ENCODE measurements at regions not wholly inside any gene's neighbourhood (a gene's known extent, or its start where the extent isn't known, plus 50 kb on each side); places are given as distances from the start of the nearest gene placed in this dataset.

DNA sequence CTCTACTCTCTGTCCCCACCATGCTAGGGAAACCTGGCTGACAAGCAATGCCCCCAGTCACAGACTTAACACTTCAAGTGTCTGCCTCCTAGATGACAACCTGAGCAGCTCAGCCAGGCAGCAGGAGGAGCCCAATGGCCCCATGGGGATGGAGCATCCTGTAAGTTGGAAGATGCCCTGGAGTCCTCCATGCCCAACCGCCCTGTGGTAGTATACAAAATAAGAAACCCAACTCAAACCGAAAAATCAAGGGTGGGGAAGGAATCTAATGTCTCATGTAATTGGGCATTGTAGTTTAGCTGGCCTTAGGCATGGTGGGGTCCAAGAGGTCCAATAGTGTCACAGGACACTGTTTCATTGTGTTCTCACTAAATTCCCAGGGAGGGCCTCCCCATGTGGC lies 104.0 kb downstream of the AIPL1 start:
- Histone ChIP-seq H3K4me3 (ENCODE audit: insufficient read depth, low read depth, low read length) (no peak overlapping the region), H2BK15ac (ENCODE audit: low read depth, low read length) (no peak overlapping the region)

More for the DNA sequence above, 104.0 kb downstream of the AIPL1 start:
- Histone ChIP-seq H3K14ac (replicated peaks; ENCODE audit: low read depth, low read length) (no peak overlapping the region), H3K4me2 (ENCODE audit: low read depth, low read length) (no peak overlapping the region), H3K4ac (ENCODE audit: low read depth, low read length) (no peak overlapping the region), H3K27me3 (ENCODE audit: control insufficient read depth, insufficient read depth, low read length) (no peaks in the 10 kb centered on the region), H4K8ac (ENCODE audit: low read depth in 2 of 2, low read length in 2 of 2) (no peak overlapping the region), H3K9me3 (ENCODE audit: control insufficient read depth, insufficient read depth, low read length) (no peaks in the 10 kb centered on the region; the same call in 1 of the 2 replicates), H3K4me1 (ENCODE audit: control insufficient read depth, insufficient read depth, low read length) (no peaks in the 10 kb centered on the region), H3K27ac (ENCODE audit: insufficient read depth, low read length) (no peak overlapping the region), H3K56ac (ENCODE audit: extremely low read depth, insufficient read depth, low read length) (no peak overlapping the region), H4K5ac (ENCODE audit: low read depth, low read length) (no peak overlapping the region), H2AK9ac (replicated peaks; ENCODE audit: low read depth, low read length, poor library complexity) (no peak overlapping the region), H2BK20ac (ENCODE audit: low read depth, low read length) (no peak overlapping the region), H2AFZ (replicated peaks; ENCODE audit: low read length, poor library complexity) (no peak overlapping the region), H2BK5ac (ENCODE audit: low read depth, low read length, poor library complexity, severe bottlenecking) (no peak overlapping the region), H3K23ac (ENCODE audit: low read depth, low read length) (no peak overlapping the region), H3K18ac (ENCODE audit: low read depth, low read length) (no peak overlapping the region), H4K91ac (ENCODE audit: insufficient read depth, low read depth, low read length) (no peak overlapping the region), H3K9me1 (ENCODE audit: insufficient read depth, low read length) (no peaks in the 10 kb centered on the region), H2BK120ac (ENCODE audit: low read depth, low read length) (no peak overlapping the region), H2AK5ac (ENCODE audit: low read depth, low read length) (no peak overlapping the region), H3K79me1 (ENCODE audit: low read depth in 1 of 2, low read length in 2 of 2) (no peaks in the 10 kb centered on the region), H3K9ac (ENCODE audit: low read depth, low read length) (no peak overlapping the region), H3K36me3 (ENCODE audit: control insufficient read depth, insufficient read depth, low read length) (no peaks in the 10 kb centered on the region), H4K20me1 (ENCODE audit: insufficient read depth, low read length) (no peaks in the 10 kb centered on the region)
- CTCF ChIA-PET = no interaction called here
- no CpG with 5 or more reads among the region's 2 CpGs for WGBS, 2 experiments (ENCODE audit: extremely low coverage in 2 of 2, insufficient read length in 1 of 2)
- no peak for TF ChIP-seq CEBPB (IDR thresholded peaks at IDR 0.05; ENCODE audit: low read depth, low read length)
- no peak for TF ChIP-seq MAZ (IDR thresholded peaks at IDR 0.05; ENCODE audit: borderline replicate concordance, low read depth, low read length)
- no peak for TF ChIP-seq MAFK (IDR thresholded peaks at IDR 0.05; ENCODE audit: low read depth, low read length)
- no peak for TF ChIP-seq SMC3 (IDR thresholded peaks at IDR 0.05; ENCODE audit: low read depth, low read length)
- no peak for TF ChIP-seq ELK1 (IDR thresholded peaks at IDR 0.05; ENCODE audit: borderline replicate concordance, low read depth, low read length)
- TF ChIP-seq CHD1 (IDR thresholded peaks at IDR 0.05; ENCODE audit: low read depth, low read length) = no peak
- TF ChIP-seq NFE2L2 (IDR thresholded peaks at IDR 0.05; ENCODE audit: low read depth, low read length) = no peak
- POLR2A ChIA-PET (ENCODE audit: unreplicated experiment) = no interaction called here
- dilution Hi-C loops (cut with HindIII; ENCODE audit: low sequenced_read_pairs, unreplicated experiment) = no loop called here
- in situ Hi-C loops (cut with MboI; ENCODE audit: low sequenced_read_pairs) = no loop called here
- intact Hi-C loops (cut with micrococcal nuclease) = no loop called here
- DNase-seq (no peak), ATAC-seq (ENCODE audit: low read depth) (no peak)
- no TSS peak for BruUV-seq (replicated peaks)

Measured in IMR-90 (cell line).